D341Med (cell line): ENCODE measurements at regions not wholly inside any gene's neighbourhood (a gene's known extent, or its start where the extent isn't known, plus 50 kb on each side); places are given as distances from the start of the nearest gene placed in this dataset.
"Not testable (repeated sequence)": the region's sequence is repeated elsewhere in the genome, so short reads cannot be mapped to it uniquely, and the experiment has no call there.

Experiments
- DNase-seq: peaks from one replicate; pipeline ENCODE4 v3.0.0; 2012; ENCODE audit warnings: low spot score

GRCh38 chr4:130812117-130812765 is 1716.3 kb downstream of the C4orf33 start:
- no peak for DNase-seq

GRCh38 chr4:130814896-130815295 is 1718.9 kb downstream of the C4orf33 start:
- no peak for DNase-seq

- DNase-seq = no peak
These were observed 1724.5 kb downstream of the C4orf33 start for GRCh38 chr4:130820448-130820847.

GRCh38 chr4:130825284-130825683 is 1729.3 kb downstream of the C4orf33 start:
- no peak for DNase-seq

GRCh38 chr4:130850019-130850524 is 1754.1 kb downstream of the C4orf33 start:
- peak; percentile 27 for DNase-seq

GRCh38 chr4:130851107-130851506 is 1755.2 kb downstream of the C4orf33 start:
- DNase-seq = no peak

GRCh38 chr4:130851932-130852331 is 1756.0 kb downstream of the C4orf33 start:
- DNase-seq = no peak

GRCh38 chr4:130855533-130855932 is 1759.6 kb downstream of the C4orf33 start:
- DNase-seq = no peak

GRCh38 chr4:130859991-130860390 is 1764.0 kb downstream of the C4orf33 start:
- DNase-seq = no peak

GRCh38 chr4:130896920-130897319 is 1801.0 kb downstream of the C4orf33 start:
- DNase-seq = no peak

GRCh38 chr4:130901321-130901720 is 1805.4 kb downstream of the C4orf33 start:
- DNase-seq = no peak

GRCh38 chr4:130922955-130923354 is 1827.0 kb downstream of the C4orf33 start:
- DNase-seq = no peak

GRCh38 chr4:130955520-130955919 is 1859.6 kb downstream of the C4orf33 start:
- DNase-seq = peak; percentile 22

- no peak for DNase-seq
These were observed 1889.4 kb downstream of the C4orf33 start for GRCh38 chr4:130985371-130985770.

GRCh38 chr4:130995988-130996387 is 1900.0 kb downstream of the C4orf33 start:
- DNase-seq = no peak

- DNase-seq = no peak
These were observed 1905.4 kb downstream of the C4orf33 start for GRCh38 chr4:131001371-131001770.

- no peak for DNase-seq
These were observed 1906.2 kb downstream of the C4orf33 start for GRCh38 chr4:131002132-131002531.

GRCh38 chr4:131006388-131006787 is 1910.4 kb downstream of the C4orf33 start:
- no peak for DNase-seq

- DNase-seq = not testable (repeated sequence)
These were observed 1916.0 kb downstream of the C4orf33 start for GRCh38 chr4:131011961-131012360.

- no peak for DNase-seq
These were observed 1917.3 kb downstream of the C4orf33 start for GRCh38 chr4:131013226-131013625.

GRCh38 chr4:131026771-131027170 is 1930.8 kb downstream of the C4orf33 start:
- no peak for DNase-seq

- DNase-seq = no peak
These were observed 1948.4 kb downstream of the C4orf33 start for GRCh38 chr4:131044368-131044767.

- DNase-seq = no peak
These were observed 1950.9 kb downstream of the C4orf33 start for GRCh38 chr4:131046821-131047220.

- no peak for DNase-seq
These were observed 1956.7 kb downstream of the C4orf33 start for GRCh38 chr4:131052646-131053045.
